Lower leg skin (tissue), 4 donors: ENCODE measurements at regions not wholly inside any gene's neighbourhood (a gene's known extent, or its start where the extent isn't known, plus 50 kb on each side); places are given as distances from the start of the nearest gene placed in this dataset.
A peak's percentile ranks its signal among the peaks of the same experiment; 100 is the strongest.

Experiments
- DNase-seq, 2 donors: peaks; one replicate each; pipeline ENCODE4 v3.0.0-alpha.2; 2019; ENCODE audit warnings: low spot score in 2 of 2
- H3K4me3 ChIP-seq: fragments of 200-600 bp; sonication (generic); 2 replicates; pipeline ENCODE4 v1.5.1; 2017; ENCODE audit warnings: mild to moderate bottlenecking, low read depth; ENCODE audit not compliant: poor library complexity, severe bottlenecking
- POLR2A ChIP-seq, 2 donors: fragments of 450-650 bp; IDR thresholded peaks; one replicate each; pipeline ENCODE4 v1.6.1; 2016 to 2017; ENCODE audit warnings: antibody characterized with exemption in 2 of 2, mild to moderate bottlenecking in 1 of 2, moderate library complexity in 1 of 2
- WGBS, 2 donors: methylation state at CpG; one replicate each; pipeline ENCODE4 v1.1.5; 2018; 5-methylcytosine and 5-hydroxymethylcytosine counted together
- intact Hi-C: fragments of 100-400 bp; cut with DNase I; formaldehyde crosslinking; loops from one replicate; pipeline ENCODE4 v1.15.0; 2023; ENCODE audit warnings: low total_unique reads
- TF ChIP-seq, protein P1 (sequence below), 3 donors: fragments of 450-650 bp; IDR thresholded peaks; one replicate each; pipeline ENCODE4 v1.5.1; 2016; ENCODE audit warnings: antibody characterized with exemption in 3 of 3, mild to moderate bottlenecking in 3 of 3, moderate library complexity in 2 of 3

DNA sequence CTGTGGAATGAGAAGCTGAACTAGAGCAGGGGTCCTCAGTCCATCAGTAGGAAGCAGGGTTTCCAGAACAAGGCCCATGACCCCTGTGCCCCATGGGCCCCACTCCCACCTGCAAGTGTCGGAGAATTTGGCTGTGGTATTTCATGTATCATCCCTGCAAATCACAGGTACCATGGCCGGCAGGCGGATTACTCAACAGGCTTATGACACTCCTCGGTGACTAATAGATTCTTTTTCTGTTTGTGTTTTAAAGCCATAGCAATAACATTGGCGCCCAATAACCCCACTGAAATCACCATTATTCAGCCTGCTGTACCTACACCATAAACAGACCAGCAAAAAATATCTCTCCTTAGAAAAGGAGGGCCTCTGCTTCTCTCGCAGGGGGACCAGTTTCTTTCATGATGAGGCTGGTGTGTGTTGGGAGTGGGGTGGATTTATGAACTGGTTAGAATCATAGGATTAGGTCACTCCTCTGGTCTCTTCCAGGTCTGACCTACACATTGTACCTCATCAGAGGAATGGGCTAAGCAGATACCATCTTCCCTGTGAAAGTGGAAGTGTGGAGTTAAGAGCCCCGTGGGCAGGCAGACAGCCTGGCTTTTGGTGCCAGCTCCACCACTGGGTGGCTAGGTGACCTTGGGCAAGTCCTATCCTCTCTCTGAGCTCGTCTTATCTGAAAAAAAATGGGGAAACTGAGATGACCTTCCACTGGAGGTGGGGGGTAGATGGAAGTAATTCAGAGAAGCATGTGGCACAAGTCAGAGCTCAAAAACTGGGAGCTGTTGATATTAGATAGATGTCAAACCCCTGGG, 60.2 kb upstream of the WNT11 start:
- intact Hi-C loops: no loop called here
- peak; percentile 73 to 91 for DNase-seq
- no peak overlapping the region for H3K4me3 ChIP-seq
- TF ChIP-seq, protein P1, sequence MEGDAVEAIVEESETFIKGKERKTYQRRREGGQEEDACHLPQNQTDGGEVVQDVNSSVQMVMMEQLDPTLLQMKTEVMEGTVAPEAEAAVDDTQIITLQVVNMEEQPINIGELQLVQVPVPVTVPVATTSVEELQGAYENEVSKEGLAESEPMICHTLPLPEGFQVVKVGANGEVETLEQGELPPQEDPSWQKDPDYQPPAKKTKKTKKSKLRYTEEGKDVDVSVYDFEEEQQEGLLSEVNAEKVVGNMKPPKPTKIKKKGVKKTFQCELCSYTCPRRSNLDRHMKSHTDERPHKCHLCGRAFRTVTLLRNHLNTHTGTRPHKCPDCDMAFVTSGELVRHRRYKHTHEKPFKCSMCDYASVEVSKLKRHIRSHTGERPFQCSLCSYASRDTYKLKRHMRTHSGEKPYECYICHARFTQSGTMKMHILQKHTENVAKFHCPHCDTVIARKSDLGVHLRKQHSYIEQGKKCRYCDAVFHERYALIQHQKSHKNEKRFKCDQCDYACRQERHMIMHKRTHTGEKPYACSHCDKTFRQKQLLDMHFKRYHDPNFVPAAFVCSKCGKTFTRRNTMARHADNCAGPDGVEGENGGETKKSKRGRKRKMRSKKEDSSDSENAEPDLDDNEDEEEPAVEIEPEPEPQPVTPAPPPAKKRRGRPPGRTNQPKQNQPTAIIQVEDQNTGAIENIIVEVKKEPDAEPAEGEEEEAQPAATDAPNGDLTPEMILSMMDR (IDR thresholded peaks at IDR 0.05): no peak
- TF ChIP-seq POLR2A (IDR thresholded peaks at IDR 0.05): no peak
- WGBS, 2 donors: 38 to 49% methylated on average over 8 of the region's 8 CpGs

DNA sequence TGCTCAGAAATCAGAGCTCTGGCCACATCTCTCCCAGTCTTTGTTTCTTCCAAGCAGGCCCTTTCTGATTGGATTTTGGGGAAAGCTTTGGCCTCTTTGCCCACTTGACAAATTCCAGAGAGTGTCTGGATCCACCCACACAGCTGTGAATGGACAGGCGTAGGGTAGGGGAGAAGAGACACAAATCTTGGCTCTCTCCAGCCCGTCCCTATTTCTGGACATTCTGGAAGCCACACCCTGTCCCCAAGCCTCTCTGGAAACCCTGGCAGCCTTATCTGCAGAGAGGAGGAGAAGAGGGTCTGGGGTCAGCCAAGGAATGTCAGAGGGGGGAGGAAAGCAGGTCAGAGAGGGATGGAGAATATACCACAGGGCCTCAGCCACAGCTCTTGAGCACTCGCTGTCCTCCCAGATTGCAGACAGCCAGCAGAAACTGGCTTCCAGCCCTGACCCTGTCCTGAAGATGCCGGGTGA, 59.5 kb upstream of the WNT11 start:
- TF ChIP-seq POLR2A (IDR thresholded peaks at IDR 0.05): no peak
- TF ChIP-seq, protein P1 (IDR thresholded peaks at IDR 0.05): no peak
- DNase-seq: peak in 1 of 2 donors; percentile 45
- WGBS, 2 donors: 29 to 34% methylated on average over 4 of the region's 4 CpGs
- intact Hi-C loops: no loop called here
- H3K4me3 ChIP-seq: no peak overlapping the region

DNA sequence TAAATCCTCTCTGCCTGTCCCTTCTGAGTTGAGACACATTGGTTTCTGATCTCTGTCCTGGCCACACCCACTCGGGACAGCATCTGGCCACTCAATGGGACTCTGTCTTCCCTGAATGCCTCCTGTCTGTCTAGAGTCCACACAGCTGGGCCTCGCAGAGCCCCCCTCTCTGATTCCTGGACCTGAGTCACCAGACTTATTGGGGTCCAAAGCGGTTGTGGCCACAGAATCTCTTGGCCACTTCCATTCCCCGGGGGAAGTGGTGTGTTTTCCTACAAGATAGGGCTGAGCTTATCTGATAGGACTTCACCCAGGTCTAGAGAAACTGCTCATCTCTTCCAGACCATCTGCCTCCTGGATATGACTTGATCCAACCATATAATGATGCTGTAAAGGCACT, 57.4 kb upstream of the WNT11 start:
- TF ChIP-seq POLR2A (IDR thresholded peaks at IDR 0.05): no peak
- TF ChIP-seq, protein P1 (IDR thresholded peaks at IDR 0.05): no peak
- 60 to 79% methylated on average over 4 of the region's 4 CpGs for WGBS, 2 donors
- no peak for DNase-seq
- no peak overlapping the region for H3K4me3 ChIP-seq
- intact Hi-C loops: no loop called here

DNA sequence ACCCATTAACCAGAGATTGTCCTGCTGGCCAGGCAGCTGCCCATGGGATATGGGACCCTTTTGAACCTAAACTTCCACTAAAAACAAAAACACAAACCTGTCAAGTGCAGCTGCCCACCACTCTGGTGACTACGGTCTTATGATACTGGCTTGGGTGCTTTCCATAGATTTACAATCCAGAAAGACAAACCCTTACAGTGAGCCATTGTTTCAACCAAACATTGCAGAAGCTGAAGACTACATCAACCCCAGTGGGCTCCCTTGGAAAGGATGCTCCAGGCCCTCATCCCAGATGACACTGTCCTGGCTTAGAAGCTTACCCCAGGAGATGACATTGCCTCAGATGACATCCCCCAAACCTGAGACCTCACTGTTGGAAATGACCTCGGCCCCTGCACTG, 56.9 kb upstream of the WNT11 start:
- WGBS, 2 donors: 94 to 97% methylated on average over 2 of the region's 2 CpGs
- no peak for DNase-seq
- H3K4me3 ChIP-seq: no peak overlapping the region
- TF ChIP-seq POLR2A (IDR thresholded peaks at IDR 0.05): no peak
- TF ChIP-seq, protein P1 (IDR thresholded peaks at IDR 0.05): no peak
- intact Hi-C loops: no loop called here

DNA sequence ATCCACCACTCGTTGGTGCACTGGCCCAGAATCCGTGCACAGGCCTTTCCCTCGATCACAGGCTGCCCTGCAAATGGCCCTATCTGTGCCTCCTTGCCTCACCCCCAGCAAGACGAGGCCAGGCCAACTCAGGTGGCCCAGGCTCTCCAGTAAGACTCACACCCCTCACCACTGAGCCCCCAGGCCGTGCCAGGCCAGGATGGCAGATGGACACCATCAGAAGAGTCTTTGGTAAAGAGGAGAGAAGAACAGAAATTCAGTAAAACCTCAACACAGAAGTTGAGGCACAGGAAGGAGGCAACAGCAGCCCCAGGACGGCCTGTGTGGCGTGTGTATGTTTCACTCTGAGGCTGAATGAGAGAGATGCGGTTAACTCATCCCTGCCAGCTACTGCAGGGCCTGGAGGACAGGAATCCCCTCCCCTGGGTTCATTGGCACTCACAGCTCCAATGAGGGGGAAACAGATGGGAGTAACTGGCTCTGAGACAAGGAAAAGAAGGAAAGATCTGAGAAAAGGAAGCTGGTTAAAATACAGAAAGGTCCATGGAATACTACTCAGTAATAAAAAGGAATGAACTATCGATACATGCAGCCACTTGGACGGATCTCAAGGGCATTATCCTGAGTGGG, 54.1 kb upstream of the WNT11 start:
- 86 to 88% methylated on average over 10 of the region's 10 CpGs for WGBS, 2 donors
- DNase-seq: no peak
- H3K4me3 ChIP-seq: no peak overlapping the region
- intact Hi-C loops: no loop called here
- TF ChIP-seq, protein P1 (IDR thresholded peaks at IDR 0.05): no peak
- TF ChIP-seq POLR2A (IDR thresholded peaks at IDR 0.05): no peak
